ENCODE measurements at regions not wholly inside any gene's neighbourhood (a gene's known extent, or its start where the extent isn't known, plus 50 kb on each side); places are given as distances from the start of the nearest gene placed in this dataset.

GRCh38 chr1:95388031-95388430, 154.0 kb downstream of the RWDD3 start:
- TF ChIP-seq, protein P1, sequence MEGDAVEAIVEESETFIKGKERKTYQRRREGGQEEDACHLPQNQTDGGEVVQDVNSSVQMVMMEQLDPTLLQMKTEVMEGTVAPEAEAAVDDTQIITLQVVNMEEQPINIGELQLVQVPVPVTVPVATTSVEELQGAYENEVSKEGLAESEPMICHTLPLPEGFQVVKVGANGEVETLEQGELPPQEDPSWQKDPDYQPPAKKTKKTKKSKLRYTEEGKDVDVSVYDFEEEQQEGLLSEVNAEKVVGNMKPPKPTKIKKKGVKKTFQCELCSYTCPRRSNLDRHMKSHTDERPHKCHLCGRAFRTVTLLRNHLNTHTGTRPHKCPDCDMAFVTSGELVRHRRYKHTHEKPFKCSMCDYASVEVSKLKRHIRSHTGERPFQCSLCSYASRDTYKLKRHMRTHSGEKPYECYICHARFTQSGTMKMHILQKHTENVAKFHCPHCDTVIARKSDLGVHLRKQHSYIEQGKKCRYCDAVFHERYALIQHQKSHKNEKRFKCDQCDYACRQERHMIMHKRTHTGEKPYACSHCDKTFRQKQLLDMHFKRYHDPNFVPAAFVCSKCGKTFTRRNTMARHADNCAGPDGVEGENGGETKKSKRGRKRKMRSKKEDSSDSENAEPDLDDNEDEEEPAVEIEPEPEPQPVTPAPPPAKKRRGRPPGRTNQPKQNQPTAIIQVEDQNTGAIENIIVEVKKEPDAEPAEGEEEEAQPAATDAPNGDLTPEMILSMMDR (IDR thresholded peaks at IDR 0.05; ENCODE audit: poor library complexity, severe bottlenecking): no peak
- Histone ChIP-seq H3K27me3 (ENCODE audit: insufficient read depth, poor library complexity, severe bottlenecking) (no peaks in the 10 kb centered on the region), H3K9me3 (ENCODE audit: severe bottlenecking) (no peaks in the 10 kb centered on the region), H3K4me1 (ENCODE audit: insufficient read depth, poor library complexity, severe bottlenecking) (no peaks in the 10 kb centered on the region), H3K36me3 (ENCODE audit: low read depth) (no peaks in the 10 kb centered on the region), H3K4me3 (ENCODE audit: severe bottlenecking) (no peak overlapping the region), H3K27ac (ENCODE audit: poor library complexity, severe bottlenecking) (no peak overlapping the region)
- ATAC-seq (ENCODE audit: low read depth) (no peak), DNase-seq (ENCODE audit: low spot score) (no peak)

DNA sequence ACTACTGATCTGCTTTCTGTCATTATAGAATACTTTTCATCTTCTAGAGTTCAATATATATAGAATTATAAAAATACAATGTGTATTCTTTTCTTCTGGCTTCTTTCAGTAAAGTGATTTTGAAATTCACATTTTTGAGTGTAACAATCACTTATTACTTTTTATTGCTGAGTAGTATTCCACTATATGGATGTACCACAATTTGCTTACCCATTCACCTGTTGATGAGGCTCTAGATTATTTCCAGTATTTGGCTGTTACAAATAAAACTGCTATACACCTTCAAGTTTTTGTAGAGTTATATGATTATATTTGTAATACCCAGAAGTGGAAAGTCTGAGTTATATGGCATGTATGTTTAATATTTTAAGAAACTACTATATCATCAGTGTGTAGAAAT, 159.4 kb downstream of the RWDD3 start:
- Histone ChIP-seq H3K36me3 (ENCODE audit: low read depth) (no peaks in the 10 kb centered on the region), H3K27ac (ENCODE audit: poor library complexity, severe bottlenecking) (no peak overlapping the region), H3K9me3 (ENCODE audit: severe bottlenecking) (no peaks in the 10 kb centered on the region), H3K4me3 (ENCODE audit: severe bottlenecking) (no peak overlapping the region), H3K27me3 (ENCODE audit: insufficient read depth, poor library complexity, severe bottlenecking) (peaks cover 3% of the 10 kb centered on the region), H3K4me1 (ENCODE audit: insufficient read depth, poor library complexity, severe bottlenecking) (no peaks in the 10 kb centered on the region)
- TF ChIP-seq, protein P1 (IDR thresholded peaks at IDR 0.05; ENCODE audit: poor library complexity, severe bottlenecking): no peak
- no peak for ATAC-seq (ENCODE audit: low read depth)
- no peak for DNase-seq (ENCODE audit: low spot score)

GRCh38 chr1:95396557-95396956, 162.5 kb downstream of the RWDD3 start:
- Histone ChIP-seq H3K4me3 (ENCODE audit: severe bottlenecking) (no peak overlapping the region), H3K9me3 (ENCODE audit: severe bottlenecking) (no peaks in the 10 kb centered on the region), H3K27me3 (ENCODE audit: insufficient read depth, poor library complexity, severe bottlenecking) (peaks cover 3% of the 10 kb centered on the region), H3K4me1 (ENCODE audit: insufficient read depth, poor library complexity, severe bottlenecking) (no peaks in the 10 kb centered on the region), H3K36me3 (ENCODE audit: low read depth) (no peaks in the 10 kb centered on the region), H3K27ac (ENCODE audit: poor library complexity, severe bottlenecking) (no peak overlapping the region)
- ATAC-seq (ENCODE audit: low read depth): no peak
- TF ChIP-seq, protein P1 (IDR thresholded peaks at IDR 0.05; ENCODE audit: poor library complexity, severe bottlenecking): no peak
- DNase-seq (ENCODE audit: low spot score): no peak

DNA sequence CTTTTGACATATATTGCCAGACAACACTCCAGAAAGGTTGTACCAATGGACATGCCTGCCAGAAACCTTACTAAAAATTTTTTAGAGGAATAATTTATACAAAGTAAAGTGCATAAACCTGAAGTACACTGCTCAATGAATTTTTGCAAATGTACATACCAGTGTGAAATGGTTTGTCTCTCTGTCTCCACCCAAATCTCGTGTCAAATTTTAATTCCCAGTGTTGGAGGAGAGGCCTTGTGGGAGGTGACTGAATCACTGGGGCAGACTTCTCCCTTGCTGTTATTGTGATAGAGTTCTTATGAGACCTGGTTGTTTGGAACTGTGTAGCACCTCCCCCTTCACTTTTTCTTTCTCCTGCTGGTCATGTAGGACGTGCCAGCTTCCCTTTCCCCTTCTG, 168.8 kb downstream of the RWDD3 start:
- H3K27ac ChIP-seq (ENCODE audit: poor library complexity, severe bottlenecking): no peak overlapping the region
- no peak for DNase-seq (ENCODE audit: low spot score)
- peaks cover 8% of the 10 kb centered on the region for H3K27me3 ChIP-seq (ENCODE audit: insufficient read depth, poor library complexity, severe bottlenecking)
- ATAC-seq (ENCODE audit: low read depth): no peak
- H3K9me3 ChIP-seq (ENCODE audit: severe bottlenecking): no peaks in the 10 kb centered on the region
- TF ChIP-seq, protein P1 (IDR thresholded peaks at IDR 0.05; ENCODE audit: poor library complexity, severe bottlenecking): no peak
- H3K4me3 ChIP-seq (ENCODE audit: severe bottlenecking): no peak overlapping the region
- H3K4me1 ChIP-seq (ENCODE audit: insufficient read depth, poor library complexity, severe bottlenecking): no peaks in the 10 kb centered on the region
- H3K36me3 ChIP-seq (ENCODE audit: low read depth): no peaks in the 10 kb centered on the region

- DNase-seq (ENCODE audit: low spot score) (no peak), ATAC-seq (ENCODE audit: low read depth) (no peak)
- Histone ChIP-seq H3K36me3 (ENCODE audit: low read depth) (no peaks in the 10 kb centered on the region), H3K4me3 (ENCODE audit: severe bottlenecking) (no peak overlapping the region), H3K9me3 (ENCODE audit: severe bottlenecking) (no peaks in the 10 kb centered on the region), H3K27me3 (ENCODE audit: insufficient read depth, poor library complexity, severe bottlenecking) (peaks cover 18% of the 10 kb centered on the region), H3K27ac (ENCODE audit: poor library complexity, severe bottlenecking) (no peak overlapping the region), H3K4me1 (ENCODE audit: insufficient read depth, poor library complexity, severe bottlenecking) (no peaks in the 10 kb centered on the region)
- TF ChIP-seq, protein P1 (IDR thresholded peaks at IDR 0.05; ENCODE audit: poor library complexity, severe bottlenecking): no peak
Measured at GRCh38 chr1:95406279-95406678, 172.3 kb downstream of the RWDD3 start.
